HL-60 (cell line): ENCODE measurements at regions not wholly inside any gene's neighbourhood (a gene's known extent, or its start where the extent isn't known, plus 50 kb on each side); places are given as distances from the start of the nearest gene placed in this dataset.

ENCODE experiments used
- DNase-seq, 2 experiments: peaks; one replicate each; pipeline ENCODE4 v3.0.0-alpha.2; 2010 to 2020; ENCODE audit warnings: low read depth in 1 of 2, low spot score in 1 of 2
- H3K27ac ChIP-seq: fragments of 250-450 bp; sonication (Bioruptor Pico); replicated peaks from 2 replicates; pipeline ENCODE4 v1.5.1; 2020; ENCODE audit warnings: mild to moderate bottlenecking, moderate library complexity
- H3K27me3 ChIP-seq: fragments of 250-450 bp; sonication (Bioruptor Pico); 2 replicates; pipeline ENCODE4 v1.5.1; 2021; ENCODE audit warnings: mild to moderate bottlenecking, moderate library complexity; ENCODE audit not compliant: insufficient read depth, poor library complexity, severe bottlenecking
- H3K4me3 ChIP-seq: replicated peaks from 2 replicates; pipeline ENCODE4 v1.5.1; 2011; ENCODE audit warnings: mild to moderate bottlenecking, control low read depth, low read length; ENCODE audit not compliant: insufficient read depth
- CTCF ChIP-seq: IDR thresholded peaks from one replicate; pipeline ENCODE4 v1.5.1; 2011; ENCODE audit warnings: low read length, control low read depth, inconsistent platforms; ENCODE audit not compliant: insufficient read depth
- GABPA ChIP-seq: IDR thresholded peaks from 2 replicates; pipeline ENCODE4 v1.6.1; 2012; ENCODE audit warnings: low read depth
- POLR2AphosphoS5 ChIP-seq: IDR thresholded peaks from 2 replicates; pipeline ENCODE4 v1.6.1; 2012; ENCODE audit warnings: low read depth
- REST ChIP-seq: IDR thresholded peaks from 2 replicates; pipeline ENCODE4 v1.6.1; 2012; ENCODE audit warnings: low read depth; ENCODE audit not compliant: insufficient replicate concordance
- SPI1 ChIP-seq: IDR thresholded peaks from 2 replicates; pipeline ENCODE4 v1.6.1; 2012; ENCODE audit warnings: low read depth, mild to moderate bottlenecking, borderline replicate concordance

DNA sequence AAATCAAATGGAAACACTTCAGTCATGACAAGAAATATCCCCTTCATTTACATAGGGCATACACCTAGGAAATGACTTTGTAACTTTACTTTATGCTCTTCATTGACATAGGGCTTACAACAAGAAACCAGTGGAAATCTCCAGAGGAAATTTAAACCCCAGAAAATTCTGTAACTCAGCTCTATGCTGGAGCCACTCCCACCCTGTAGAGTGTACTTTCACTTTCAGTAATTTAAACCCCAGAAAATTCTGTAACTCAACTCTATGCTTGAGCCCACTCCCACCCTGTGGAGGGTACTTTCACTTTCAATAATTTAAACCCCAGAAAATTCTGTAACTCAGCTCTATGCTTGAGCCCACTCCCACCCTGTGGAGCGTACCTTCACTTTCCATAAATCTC is 987.1 kb upstream of the CADM2 start:
- no peak for DNase-seq
- Histone ChIP-seq H3K4me3 (no peak overlapping the region), H3K27me3 (no peaks in the 10 kb centered on the region), H3K27ac (no peak overlapping the region)
- no peak for TF ChIP-seq REST
- no peak for TF ChIP-seq POLR2AphosphoS5
- TF ChIP-seq SPI1, result no peak
- TF ChIP-seq GABPA, result no peak
- no peak for TF ChIP-seq CTCF

GRCh38 chr3:84008623-84009022 is 950.2 kb upstream of the CADM2 start:
- no peak overlapping the region for H3K4me3 ChIP-seq
- H3K27me3 ChIP-seq, result no peaks in the 10 kb centered on the region

GRCh38 chr3:84023842-84024241 is 934.9 kb upstream of the CADM2 start:
- H3K27me3 ChIP-seq, result no peaks in the 10 kb centered on the region
- H3K4me3 ChIP-seq, result no peak overlapping the region
- TF ChIP-seq GABPA, result no peak
- no peak for TF ChIP-seq REST
- no peak for TF ChIP-seq CTCF
- TF ChIP-seq POLR2AphosphoS5, result no peak
- no peak for TF ChIP-seq SPI1
- H3K27ac ChIP-seq, result no peak overlapping the region
- no peak for DNase-seq

More at GRCh38 chr3:84008623-84009022, 950.2 kb upstream of the CADM2 start:
- TF ChIP-seq GABPA (no peak), POLR2AphosphoS5 (no peak), REST (no peak), SPI1 (no peak), CTCF (no peak)
- DNase-seq, result no peak
- H3K27ac ChIP-seq, result no peak overlapping the region
